ENCODE measurements at regions not wholly inside any gene's neighbourhood (a gene's known extent, or its start where the extent isn't known, plus 50 kb on each side); places are given as distances from the start of the nearest gene placed in this dataset.

GRCh38 chr17:13943909-13944308 is 125.4 kb upstream of the COX10 start:
- H4K20me1 ChIP-seq (ENCODE audit: insufficient read depth, low read length): no peaks in the 10 kb centered on the region
- H3K79me2 ChIP-seq (ENCODE audit: low read length): no peaks in the 10 kb centered on the region
- no peak overlapping the region for H3K9ac ChIP-seq (ENCODE audit: low read length)
- no peak overlapping the region for H3K4me3 ChIP-seq (ENCODE audit: low read length)
- no peaks in the 10 kb centered on the region for H3K4me1 ChIP-seq (ENCODE audit: low read length)
- H3K4me2 ChIP-seq (ENCODE audit: low read length): no peak overlapping the region
- H3K9me3 ChIP-seq (ENCODE audit: insufficient read depth, low read length): no peaks in the 10 kb centered on the region
- TF ChIP-seq CTCF (IDR thresholded peaks at IDR 0.05; ENCODE audit: low read depth, low read length) (no peak), EZH2phosphoT487 (IDR thresholded peaks at IDR 0.05; ENCODE audit: low read depth) (no peak)
- no peak overlapping the region for H2AFZ ChIP-seq (ENCODE audit: low read depth, low read length)
- H3K36me3 ChIP-seq (replicated peaks; ENCODE audit: low read depth, low read length): no peaks in the 10 kb centered on the region
- no peaks in the 10 kb centered on the region for H3K27me3 ChIP-seq (ENCODE audit: low read depth, low read length)
- no peak overlapping the region for H3K27ac ChIP-seq (ENCODE audit: low read length)

DNA sequence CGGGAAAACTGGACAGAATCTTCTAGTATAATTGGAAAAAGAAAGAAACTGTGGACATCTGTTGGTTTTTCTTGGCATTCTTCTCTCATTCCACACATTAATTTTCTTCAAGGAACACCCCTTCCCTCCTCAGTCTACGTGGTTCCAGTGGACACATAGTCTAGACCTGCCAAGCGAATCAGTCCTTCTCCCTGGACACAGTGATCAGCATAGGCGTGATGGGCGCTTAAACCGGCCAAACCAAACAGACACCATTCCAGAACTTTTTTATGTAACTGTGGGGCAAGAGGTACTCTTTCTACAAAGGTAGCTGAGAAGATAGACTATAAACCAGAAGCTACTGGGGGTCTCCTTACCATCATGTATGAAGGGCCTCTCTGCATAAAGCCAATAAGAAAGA is 121.8 kb upstream of the COX10 start:
- Histone ChIP-seq H3K4me2 (ENCODE audit: low read length) (no peak overlapping the region), H3K4me1 (ENCODE audit: low read length) (no peaks in the 10 kb centered on the region), H3K79me2 (ENCODE audit: low read length) (no peaks in the 10 kb centered on the region), H3K36me3 (replicated peaks; ENCODE audit: low read depth, low read length) (no peaks in the 10 kb centered on the region), H3K27ac (ENCODE audit: low read length) (no peak overlapping the region), H3K4me3 (ENCODE audit: low read length) (no peak overlapping the region), H3K9me3 (ENCODE audit: insufficient read depth, low read length) (no peaks in the 10 kb centered on the region), H2AFZ (ENCODE audit: low read depth, low read length) (no peak overlapping the region), H3K27me3 (ENCODE audit: low read depth, low read length) (no peaks in the 10 kb centered on the region), H3K9ac (ENCODE audit: low read length) (no peak overlapping the region), H4K20me1 (ENCODE audit: insufficient read depth, low read length) (no peaks in the 10 kb centered on the region)
- TF ChIP-seq CTCF (IDR thresholded peaks at IDR 0.05; ENCODE audit: low read depth, low read length) (no peak), EZH2phosphoT487 (IDR thresholded peaks at IDR 0.05; ENCODE audit: low read depth) (no peak)

GRCh38 chr17:13952009-13952750 is 117.1 kb upstream of the COX10 start:
- Histone ChIP-seq H3K27ac (ENCODE audit: low read length) (no peak overlapping the region), H3K4me3 (ENCODE audit: low read length) (no peak overlapping the region), H3K36me3 (replicated peaks; ENCODE audit: low read depth, low read length) (no peaks in the 10 kb centered on the region), H3K9ac (ENCODE audit: low read length) (no peak overlapping the region), H3K4me1 (ENCODE audit: low read length) (no peaks in the 10 kb centered on the region), H2AFZ (ENCODE audit: low read depth, low read length) (no peak overlapping the region), H3K4me2 (ENCODE audit: low read length) (no peak overlapping the region), H3K79me2 (ENCODE audit: low read length) (no peaks in the 10 kb centered on the region), H3K9me3 (ENCODE audit: insufficient read depth, low read length) (no peaks in the 10 kb centered on the region), H4K20me1 (ENCODE audit: insufficient read depth, low read length) (no peaks in the 10 kb centered on the region), H3K27me3 (ENCODE audit: low read depth, low read length) (no peaks in the 10 kb centered on the region)
- TF ChIP-seq CTCF (IDR thresholded peaks at IDR 0.05; ENCODE audit: low read depth, low read length) (no peak), EZH2phosphoT487 (IDR thresholded peaks at IDR 0.05; ENCODE audit: low read depth) (no peak)

DNA sequence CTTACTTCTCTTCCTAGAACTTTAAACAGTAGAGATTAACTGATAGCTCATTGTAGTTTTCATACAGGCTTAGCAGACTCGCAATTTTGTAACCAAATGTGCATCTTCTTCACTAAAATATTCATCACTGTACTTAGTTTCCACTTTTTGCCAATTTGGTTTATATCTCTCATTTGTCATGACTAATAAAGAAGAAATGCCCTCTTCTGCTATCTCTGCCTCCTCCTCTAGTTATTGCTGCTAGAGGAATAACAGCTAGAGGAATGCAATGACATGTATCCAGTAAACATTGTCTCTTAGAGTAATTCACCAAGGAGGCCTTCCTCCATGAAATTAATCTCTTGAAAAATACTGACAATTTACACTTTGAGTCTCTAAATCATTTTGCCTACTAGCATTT is 115.5 kb upstream of the COX10 start:
- H3K27ac ChIP-seq (ENCODE audit: low read length): no peak overlapping the region
- H3K79me2 ChIP-seq (ENCODE audit: low read length): no peaks in the 10 kb centered on the region
- no peak overlapping the region for H3K9ac ChIP-seq (ENCODE audit: low read length)
- no peak overlapping the region for H3K4me3 ChIP-seq (ENCODE audit: low read length)
- H3K4me1 ChIP-seq (ENCODE audit: low read length): no peaks in the 10 kb centered on the region
- H3K4me2 ChIP-seq (ENCODE audit: low read length): no peak overlapping the region
- TF ChIP-seq EZH2phosphoT487 (IDR thresholded peaks at IDR 0.05; ENCODE audit: low read depth) (no peak), CTCF (IDR thresholded peaks at IDR 0.05; ENCODE audit: low read depth, low read length) (no peak)
- H3K36me3 ChIP-seq (replicated peaks; ENCODE audit: low read depth, low read length): no peaks in the 10 kb centered on the region
- H4K20me1 ChIP-seq (ENCODE audit: insufficient read depth, low read length): no peaks in the 10 kb centered on the region
- H3K9me3 ChIP-seq (ENCODE audit: insufficient read depth, low read length): no peaks in the 10 kb centered on the region
- H2AFZ ChIP-seq (ENCODE audit: low read depth, low read length): no peak overlapping the region
- no peaks in the 10 kb centered on the region for H3K27me3 ChIP-seq (ENCODE audit: low read depth, low read length)

Data from OCI-LY3 (cell line).